T47D (cell line): ENCODE measurements at regions not wholly inside any gene's neighbourhood (a gene's known extent, or its start where the extent isn't known, plus 50 kb on each side); places are given as distances from the start of the nearest gene placed in this dataset.
"Not testable (repeated sequence)": the region's sequence is repeated elsewhere in the genome, so short reads cannot be mapped to it uniquely, and the experiment has no call there.

ENCODE experiments used
- DNase-seq, 2 experiments: peaks; one replicate each; pipeline versions ENCODE4 v3.0.0 to v3.0.0-alpha.2; 2011 to 2012; ENCODE audit warnings: low read depth in 1 of 2, low spot score in 1 of 2
- JUND ChIP-seq: IDR thresholded peaks from 2 replicates; pipeline ENCODE4 v1.6.1; 2012; ENCODE audit warnings: low read depth
- in situ Hi-C: cut with HindIII; loops from 2 replicates; pipeline ENCODE4 v1.10.0; 2016; ENCODE audit warnings: low sequenced_read_pairs, low pct_unique_long_range_greater_than_20kb

- DNase-seq, result no peak
- in situ Hi-C loops, result no loop called here
- no peak for TF ChIP-seq JUND
Measured at GRCh38 chr3:110946810-110947209, 124.8 kb upstream of the NECTIN3 start.

DNA sequence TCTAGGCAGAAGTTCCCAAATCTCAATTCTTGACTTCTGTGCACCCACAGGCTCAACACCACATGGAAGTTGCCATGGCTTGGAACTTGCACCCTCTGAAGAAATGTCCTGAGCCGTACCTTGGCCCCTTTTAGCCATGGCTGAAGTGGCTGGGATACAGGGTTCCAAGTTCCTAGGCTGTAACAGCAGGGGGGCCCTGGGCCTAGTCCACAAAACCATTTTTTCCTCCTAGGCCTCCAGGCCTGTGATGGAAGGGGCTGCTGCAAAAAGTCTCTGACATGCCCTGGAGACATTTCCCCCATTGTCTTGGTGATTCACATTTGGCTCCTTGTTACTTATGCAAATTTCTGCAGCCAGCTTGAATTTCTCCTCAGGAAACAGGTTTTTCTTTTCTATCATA lies 122.4 kb upstream of the NECTIN3 start:
- DNase-seq, in situ Hi-C loops: not testable (repeated sequence)

DNA sequence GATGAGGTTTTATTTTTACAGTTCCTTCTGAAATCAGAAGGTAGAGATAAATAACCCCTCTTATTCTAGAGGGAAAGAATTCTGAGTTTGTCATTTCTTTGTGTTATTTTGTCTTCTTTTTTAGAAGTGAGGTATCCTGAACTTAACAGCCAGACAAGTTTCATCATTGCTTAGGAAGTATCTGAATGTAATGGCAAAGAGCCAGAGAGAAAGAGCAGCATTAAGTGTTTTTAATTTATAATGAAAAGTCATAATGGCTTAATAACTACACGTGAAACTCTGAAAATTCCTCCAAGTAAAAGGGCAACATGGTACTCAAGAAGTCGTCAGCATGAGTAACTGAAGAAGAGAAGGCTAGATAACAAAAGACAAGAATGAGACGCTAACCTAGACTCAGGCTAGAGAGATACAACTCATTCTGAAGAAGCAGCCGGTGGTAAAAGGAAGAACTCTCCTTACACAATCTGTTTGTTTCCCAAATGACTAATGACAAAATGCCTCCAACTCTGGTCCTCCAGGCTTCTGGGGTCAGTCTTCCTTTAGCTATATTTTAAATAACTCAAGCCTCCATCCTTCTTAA lies 116.2 kb upstream of the NECTIN3 start:
- DNase-seq, result no peak
- no peak for TF ChIP-seq JUND
- in situ Hi-C loops, result no loop called here

DNA sequence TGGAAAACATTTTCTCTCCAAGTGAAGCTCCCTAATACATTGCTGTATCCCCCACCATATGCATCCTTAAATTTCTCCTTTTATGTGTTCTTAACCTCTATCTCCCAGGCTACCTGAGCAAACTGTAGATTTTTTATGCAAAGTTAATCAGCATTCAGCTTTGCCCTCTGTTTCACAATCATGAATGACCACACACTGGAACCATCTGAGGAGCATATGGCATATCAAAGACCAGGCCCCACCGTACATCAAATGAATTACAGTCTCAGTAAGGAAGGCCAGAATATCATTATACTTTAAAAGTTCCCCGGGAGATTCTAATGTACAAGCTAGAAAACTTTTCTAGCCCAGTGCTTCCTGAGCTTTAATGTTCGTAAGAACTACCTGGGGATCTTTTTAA lies 115.5 kb upstream of the NECTIN3 start:
- in situ Hi-C loops, result no loop called here
- no peak for TF ChIP-seq JUND
- no peak for DNase-seq

- TF ChIP-seq JUND, result no peak
- DNase-seq, result no peak
- in situ Hi-C loops, result no loop called here
Measured at GRCh38 chr3:110957247-110958025, 114.2 kb upstream of the NECTIN3 start.

DNA sequence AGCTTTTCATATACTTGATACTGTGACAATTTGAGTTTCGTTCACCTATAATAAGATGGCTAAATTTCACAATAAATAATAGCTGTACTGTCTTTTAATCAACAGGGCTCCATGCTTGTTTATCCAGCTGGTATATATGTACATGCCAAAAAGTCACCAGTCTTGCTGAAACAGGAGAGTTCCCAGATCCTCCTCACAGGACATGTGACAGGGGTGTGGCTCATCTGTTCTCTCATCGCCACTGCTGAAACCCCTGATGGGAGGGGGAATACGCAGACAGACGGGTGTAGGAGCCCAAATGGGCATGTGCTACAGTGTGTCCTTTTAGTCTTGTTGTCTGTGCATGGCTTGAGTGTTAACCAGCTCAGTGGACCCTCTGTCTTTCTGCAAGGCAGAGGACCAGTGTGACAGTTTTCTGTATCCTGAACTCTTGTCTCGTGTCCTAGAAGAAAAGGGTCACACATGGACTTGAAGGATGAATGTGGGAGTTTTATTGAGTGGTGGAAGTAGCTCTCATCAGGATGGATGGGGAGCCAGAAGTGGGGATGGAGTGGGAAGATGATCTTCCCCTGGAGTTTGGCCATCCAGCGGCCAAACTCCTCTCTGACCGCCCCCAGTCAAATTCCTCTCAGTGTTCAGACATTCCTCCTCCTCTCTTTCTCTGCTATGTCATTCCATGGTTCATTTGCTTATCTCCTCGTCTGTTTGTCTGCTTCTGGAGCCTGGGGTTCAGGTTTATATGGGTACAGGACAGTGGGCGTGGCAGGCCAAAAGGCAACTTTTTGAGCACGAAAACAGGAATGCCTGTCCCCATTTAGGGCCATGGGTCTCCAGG lies 113.1 kb upstream of the NECTIN3 start:
- TF ChIP-seq JUND, result no peak
- no peak for DNase-seq
- in situ Hi-C loops, result no loop called here

GRCh38 chr3:110965976-110966375 lies 105.6 kb upstream of the NECTIN3 start:
- no peak for TF ChIP-seq JUND
- DNase-seq, result no peak
- in situ Hi-C loops, result no loop called here

GRCh38 chr3:110966966-110967663 lies 104.5 kb upstream of the NECTIN3 start:
- in situ Hi-C loops, result no loop called here

DNA sequence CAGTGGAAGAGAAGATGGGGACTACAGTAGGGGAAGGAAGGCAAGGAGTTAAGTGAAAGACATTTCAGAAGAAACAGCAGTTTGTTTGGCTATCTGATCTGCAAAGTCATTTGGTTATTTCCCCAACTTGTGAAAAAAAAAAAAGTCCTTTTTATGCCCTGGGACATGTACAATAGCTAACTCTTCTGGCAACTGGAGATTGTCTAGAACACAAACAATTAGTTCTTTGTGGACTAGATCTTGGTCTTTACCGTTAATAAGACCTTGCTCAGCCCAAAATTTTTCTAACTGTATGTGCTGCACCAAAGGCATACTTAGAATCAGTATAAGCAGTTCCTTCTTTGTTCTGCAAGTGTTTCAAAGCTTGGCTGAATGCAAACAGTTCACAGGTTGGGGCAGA lies 103.5 kb upstream of the NECTIN3 start:
- in situ Hi-C loops, result no loop called here
- no peak for DNase-seq
- TF ChIP-seq JUND, result no peak

More at GRCh38 chr3:110966966-110967663, 104.5 kb upstream of the NECTIN3 start:
- TF ChIP-seq JUND, result no peak
- no peak for DNase-seq

- no peak for TF ChIP-seq JUND
- in situ Hi-C loops, result no loop called here
- no peak for DNase-seq
Measured at GRCh38 chr3:110969229-110970211, 102.1 kb upstream of the NECTIN3 start.

GRCh38 chr3:110971010-110971601 lies 100.5 kb upstream of the NECTIN3 start:
- in situ Hi-C loops, result no loop called here
- DNase-seq, result peak in 1 of 2 experiments; percentile 57
- no peak for TF ChIP-seq JUND
